NCI-H345 (cell line): ENCODE measurements at regions not wholly inside any gene's neighbourhood (a gene's known extent, or its start where the extent isn't known, plus 50 kb on each side); places are given as distances from the start of the nearest gene placed in this dataset.
A peak's percentile ranks its signal among the peaks of the same experiment; 100 is the strongest.
"Not testable (repeated sequence)": the region's sequence is repeated elsewhere in the genome, so short reads cannot be mapped to it uniquely, and the experiment has no call there.

Experiments used
- DNase-seq: peaks from one replicate; lab custom pipeline; 2025; lab: John Stamatoyannopoulos, UW

DNA sequence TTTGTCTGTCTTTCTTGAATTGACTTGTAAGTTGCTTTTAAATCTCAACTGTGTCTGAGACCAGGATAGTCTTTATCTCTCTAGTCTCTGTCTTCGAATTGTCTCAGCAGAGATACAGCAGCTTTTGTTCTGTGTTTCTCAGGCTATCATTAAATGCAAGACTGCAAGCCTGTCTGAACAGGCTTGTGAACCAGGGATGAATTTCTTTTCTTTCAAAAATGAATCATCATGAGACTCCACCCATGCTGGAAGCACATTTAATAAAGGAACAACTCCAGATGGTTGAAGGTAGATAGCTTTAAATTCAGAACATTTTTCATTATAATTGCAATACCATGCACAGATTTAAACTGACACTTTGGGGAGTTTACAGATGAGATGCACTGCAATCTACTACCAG, 155.9 kb downstream of the SEC23IP start:
- no peak for DNase-seq

DNA sequence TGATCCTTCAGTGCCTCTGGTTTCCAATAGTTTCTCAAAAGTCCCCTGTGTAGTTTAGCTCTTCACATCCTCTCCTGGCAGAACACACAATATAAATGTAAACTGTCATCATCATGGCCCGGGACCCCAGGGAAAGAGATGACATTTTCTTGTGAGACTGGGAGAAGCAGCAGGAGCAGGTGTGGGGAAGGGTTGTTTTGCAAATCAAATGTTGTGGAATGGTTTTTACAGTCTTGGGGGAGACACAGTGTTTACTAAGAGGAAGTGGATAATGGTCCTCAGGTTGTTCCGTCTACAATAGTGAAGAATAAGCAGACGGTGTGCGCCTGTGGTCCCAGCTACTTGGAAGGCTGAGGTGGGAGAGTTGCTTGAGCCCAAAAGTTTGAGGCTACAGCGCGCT, 159.1 kb downstream of the SEC23IP start:
- DNase-seq: no peak

DNA sequence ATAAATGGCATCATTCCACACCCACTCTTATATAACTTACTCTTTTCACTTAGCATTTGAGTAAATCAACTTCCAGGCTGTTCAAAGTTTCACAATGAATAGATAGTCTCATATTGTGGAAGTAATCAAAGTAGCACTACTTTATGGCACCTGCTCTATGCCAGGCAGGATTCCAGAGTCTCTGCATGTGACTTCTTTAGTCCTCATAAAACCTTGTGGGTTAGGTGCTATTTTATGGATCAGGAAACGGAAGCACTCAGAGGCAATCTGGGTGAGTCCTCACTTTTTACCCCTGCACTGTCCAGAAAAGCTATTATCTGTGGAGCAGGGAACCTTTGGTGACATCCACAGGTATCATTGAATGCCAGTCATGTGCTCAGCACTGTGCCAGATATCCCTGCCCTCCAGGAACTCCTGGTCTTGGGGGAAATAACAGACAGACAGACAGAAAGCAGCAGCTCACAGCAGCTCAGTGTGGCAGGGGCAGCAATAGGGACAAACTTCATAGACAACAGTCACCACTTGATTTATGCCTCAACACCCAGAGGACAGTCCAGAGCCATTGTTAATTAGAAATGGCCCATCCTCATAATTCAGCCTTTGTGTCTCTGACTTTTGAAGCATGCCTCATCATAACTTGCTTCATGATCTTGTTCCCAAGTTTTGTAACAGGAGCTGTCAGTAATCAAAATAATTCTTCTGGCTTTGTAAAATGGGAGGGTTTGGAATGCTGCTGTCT, 160.6 kb downstream of the SEC23IP start:
- no peak for DNase-seq

DNA sequence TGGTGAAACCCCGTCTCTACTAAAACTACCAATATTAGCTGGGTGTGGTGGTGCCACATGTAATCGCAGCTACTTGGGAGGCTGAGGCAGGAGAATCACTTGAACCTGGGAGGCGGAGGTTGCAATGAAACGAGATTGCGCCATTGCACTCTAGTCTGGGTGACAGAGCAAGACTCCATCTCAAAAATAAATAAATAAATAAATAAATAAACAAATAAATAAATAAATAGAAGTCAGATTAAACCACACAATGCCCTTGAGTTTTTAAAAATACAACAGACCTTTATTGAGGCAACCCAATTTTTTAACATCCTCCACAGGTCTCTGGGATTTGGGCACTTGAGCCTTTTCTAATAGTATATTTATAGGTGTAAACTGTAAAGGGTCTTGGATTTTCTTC, 167.3 kb downstream of the SEC23IP start:
- DNase-seq: not testable (repeated sequence)

DNA sequence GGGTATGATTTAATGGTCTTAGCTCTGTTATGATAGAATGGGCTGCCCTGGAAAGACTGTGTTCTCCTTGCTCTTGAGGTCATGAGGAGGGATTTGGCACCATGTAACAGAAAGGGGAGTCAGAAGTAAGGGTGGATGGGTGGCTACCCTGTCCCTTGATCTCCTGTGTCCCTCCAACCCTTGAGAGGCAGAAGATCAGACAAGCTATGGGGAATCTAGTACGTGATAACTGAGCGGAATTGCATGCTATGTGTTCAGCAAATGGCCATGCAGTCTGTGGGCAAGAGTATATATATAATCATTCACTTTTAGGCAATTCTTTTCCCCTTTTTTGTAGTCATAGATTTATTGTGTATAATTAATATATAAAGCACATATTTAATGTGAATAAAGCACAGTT, 174.9 kb downstream of the SEC23IP start:
- no peak for DNase-seq

DNA sequence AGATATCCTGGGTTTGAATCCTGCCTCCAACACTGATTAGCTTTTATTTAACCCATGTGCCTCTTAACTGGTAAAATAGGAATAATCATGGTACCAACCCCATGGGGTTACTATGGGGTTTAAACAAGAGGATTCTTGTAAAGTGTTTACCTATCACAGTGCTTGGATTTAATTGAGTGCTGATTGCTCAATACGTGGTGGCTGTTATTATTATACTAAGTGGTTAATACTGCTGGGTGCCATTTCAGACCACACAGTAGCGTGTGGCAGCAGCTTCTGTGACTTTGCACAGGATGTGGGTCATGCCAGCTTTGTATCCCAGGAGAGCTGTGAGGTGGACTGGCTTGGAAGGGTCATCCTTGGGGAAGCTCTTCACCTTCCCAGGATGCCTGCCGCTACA, 177.2 kb downstream of the SEC23IP start:
- DNase-seq: no peak

DNA sequence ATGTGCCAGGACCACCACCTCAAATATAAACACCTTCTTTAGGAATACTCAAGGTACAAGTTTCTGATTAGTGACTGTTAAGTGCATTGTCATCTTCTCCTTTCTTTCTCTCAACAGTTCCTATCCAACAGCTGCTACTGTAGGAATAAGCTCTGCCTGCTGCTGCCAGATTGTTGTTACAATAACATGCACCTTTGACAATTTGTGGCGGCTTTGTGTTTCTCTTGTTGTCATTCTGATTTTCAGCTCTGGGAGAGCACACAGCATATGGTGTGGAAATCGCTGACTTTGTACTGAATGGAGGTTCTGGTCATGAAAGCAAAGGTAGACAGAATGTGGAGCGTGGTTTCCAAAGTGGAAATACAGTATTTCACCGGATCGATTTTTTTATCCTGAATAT, 182.8 kb downstream of the SEC23IP start:
- no peak for DNase-seq

DNA sequence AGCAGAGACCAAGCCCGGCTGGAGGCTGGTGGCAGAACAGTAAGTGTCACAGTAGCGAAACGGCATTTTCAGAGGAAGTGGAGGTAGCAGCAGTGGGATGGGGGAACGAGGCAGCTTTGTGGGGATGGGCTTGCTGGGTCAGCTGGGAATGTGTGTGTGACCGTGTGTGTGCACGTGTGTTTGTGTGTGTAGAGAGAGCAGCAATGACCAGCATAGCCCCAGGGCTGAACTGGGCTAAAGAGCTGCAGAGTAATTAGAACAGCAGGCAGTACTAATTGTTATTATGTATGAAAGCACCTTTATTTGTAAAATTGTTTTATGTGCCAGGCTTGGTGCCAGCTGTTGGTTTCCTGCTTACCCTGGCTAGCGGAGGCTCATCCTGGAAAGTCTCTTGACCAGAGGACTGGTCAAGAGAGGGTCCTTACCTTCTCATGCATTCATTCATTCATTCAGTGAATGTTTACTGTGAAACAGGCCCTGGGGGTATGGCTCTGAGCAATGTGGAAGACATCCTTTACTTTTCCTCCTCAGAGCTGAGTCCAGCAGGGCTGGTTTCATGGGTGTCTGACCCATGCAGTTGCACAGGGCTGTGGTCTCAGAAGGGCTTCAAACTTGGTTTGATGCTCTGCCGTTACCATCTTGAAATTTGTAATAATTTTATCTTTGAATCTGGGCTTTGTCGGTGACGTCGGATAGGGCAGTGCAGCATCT, 184.6 kb downstream of the SEC23IP start:
- peak; percentile 38 for DNase-seq

DNA sequence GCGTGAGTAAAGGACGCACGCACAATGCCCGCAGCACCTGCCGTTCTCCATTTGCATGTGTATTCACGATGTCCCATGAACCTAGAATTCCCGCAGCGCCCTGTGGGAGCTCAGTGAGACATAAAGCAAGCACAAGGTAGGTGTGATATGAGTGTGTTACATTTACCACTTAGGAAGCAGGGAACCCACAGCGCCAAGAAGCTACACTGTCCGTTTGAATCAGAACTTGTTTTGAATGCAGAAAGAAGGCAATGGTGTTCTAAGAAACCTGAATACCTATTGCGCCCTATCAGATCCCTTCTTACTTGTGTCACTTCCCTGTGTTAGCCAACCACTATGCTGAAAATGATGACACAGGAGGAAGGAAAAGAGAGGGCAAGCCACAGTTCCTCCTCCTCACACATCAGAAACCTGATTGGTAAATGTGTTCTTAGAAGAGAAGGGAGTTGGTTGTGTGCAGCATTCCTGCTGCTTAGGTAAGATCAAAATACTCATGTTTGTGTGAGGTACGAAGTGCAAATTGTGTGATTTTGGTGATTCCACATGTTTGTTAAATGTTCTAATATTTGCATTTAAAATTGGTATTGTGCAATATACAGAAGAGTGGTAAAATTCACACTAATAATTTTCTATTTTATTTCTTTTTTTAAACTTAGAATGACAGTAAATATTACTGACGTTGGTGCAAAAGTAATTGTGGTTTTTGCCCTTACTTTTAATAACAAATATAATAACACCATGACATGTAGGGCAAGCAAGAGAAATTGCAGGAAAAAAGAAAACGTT, 185.4 kb downstream of the SEC23IP start:
- DNase-seq: peak; percentile 82

DNA sequence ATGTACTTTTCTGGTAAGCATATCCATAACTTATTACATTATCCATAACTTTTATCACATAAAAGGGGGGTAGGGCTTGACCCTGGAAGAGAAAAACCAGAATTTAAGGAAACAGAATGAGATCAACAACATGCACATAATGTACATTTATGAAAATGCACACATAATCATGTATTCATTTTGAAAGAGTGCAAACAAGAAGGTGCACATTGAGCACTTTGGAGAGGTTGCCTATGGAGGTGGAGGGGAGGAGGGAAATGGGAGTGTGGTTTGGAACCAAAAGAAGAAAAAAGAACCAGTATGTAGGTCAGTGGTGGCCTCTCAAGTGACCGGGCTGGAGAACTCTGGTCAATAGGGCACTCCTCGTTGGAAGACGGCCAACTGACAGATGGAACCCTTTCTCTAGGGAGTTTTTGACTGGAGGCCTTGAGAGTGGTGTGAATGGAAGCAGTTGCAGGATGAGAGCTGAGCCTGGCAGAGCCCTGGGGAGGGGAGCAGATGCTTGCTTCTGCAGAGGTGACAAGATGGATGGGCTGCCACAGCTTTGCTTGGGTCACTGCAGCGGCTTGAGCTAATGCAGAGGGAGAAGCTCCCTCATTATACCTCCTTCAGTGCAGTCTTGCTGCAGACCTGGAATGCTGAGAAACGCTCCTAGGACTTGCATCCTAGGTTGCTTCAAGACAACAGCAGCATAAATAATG, 192.7 kb downstream of the SEC23IP start:
- no peak for DNase-seq

DNA sequence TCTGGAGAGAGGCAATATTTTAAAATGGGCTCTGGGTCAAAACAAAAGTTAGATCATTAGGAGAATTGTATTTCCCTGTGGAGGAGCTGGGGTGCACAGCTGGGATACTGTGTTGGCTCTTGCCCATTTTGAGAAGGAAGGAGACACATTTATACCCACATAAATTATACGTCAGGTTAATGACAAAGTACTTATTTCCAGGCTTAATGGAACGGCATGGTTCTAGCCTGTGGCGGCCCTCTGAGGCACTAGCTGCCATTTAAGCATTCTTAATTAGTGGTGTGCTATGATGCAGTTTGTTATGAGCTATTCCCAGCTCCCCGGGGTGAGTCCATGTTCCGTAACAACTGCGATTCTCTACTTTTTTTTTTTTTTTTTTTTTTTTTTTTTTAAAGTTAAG, 193.5 kb downstream of the SEC23IP start:
- no peak for DNase-seq

DNA sequence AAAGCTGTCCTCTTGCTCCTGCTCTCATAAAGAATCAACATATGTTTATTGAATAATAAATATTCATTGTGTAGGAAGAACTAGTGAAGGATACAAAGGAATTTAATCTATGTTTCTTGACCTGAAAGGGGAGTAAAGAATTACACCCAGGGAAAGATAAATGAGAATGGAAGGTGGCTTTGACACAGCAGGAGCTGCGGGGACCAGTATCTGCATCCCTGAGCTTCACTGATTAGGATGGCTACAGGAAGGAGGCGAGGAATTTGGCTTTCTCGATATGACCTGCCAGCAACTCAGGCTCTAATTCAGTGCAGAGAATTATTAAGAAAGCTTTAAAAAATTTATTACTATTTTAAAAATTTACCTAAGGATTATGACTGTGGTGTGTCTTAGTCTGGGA, 194.6 kb downstream of the SEC23IP start:
- DNase-seq: no peak

DNA sequence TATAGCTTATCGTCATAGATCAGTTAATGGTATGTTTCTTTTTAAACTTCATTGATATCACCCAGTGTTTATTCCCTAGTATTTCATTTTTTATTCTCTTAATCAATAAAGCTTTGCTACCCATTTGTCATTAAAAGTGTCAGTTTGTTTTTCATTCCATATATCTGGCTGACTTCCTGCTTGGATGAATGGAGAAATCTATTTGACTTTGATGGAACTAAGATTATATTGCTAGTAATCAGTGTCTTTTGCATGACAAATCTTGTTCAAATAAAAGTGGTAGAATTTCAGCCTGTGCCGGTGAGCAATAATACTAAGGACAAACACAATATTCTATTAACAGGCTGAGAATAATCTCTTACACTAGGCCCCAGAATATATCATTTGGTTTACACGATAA, 203.3 kb downstream of the SEC23IP start:
- no peak for DNase-seq

DNA sequence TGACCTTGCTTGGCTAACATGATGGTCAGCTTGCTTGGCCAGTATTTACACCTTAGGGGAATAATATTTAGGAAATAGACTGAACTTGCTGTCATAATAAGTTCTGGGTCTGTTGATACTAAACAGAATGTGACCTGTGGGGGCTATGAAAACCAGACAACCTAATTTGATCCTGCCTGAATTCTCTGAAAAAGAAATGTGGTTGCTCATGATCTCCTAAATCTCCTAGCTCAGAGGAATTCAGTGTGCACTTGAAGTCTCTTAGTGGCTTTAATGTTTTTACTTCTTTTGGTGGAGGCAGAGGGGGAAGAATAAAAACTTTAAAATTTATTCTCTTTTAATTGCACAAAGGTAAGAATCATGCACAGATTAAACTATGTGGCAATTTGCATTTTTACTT, 205.2 kb downstream of the SEC23IP start:
- no peak for DNase-seq

DNA sequence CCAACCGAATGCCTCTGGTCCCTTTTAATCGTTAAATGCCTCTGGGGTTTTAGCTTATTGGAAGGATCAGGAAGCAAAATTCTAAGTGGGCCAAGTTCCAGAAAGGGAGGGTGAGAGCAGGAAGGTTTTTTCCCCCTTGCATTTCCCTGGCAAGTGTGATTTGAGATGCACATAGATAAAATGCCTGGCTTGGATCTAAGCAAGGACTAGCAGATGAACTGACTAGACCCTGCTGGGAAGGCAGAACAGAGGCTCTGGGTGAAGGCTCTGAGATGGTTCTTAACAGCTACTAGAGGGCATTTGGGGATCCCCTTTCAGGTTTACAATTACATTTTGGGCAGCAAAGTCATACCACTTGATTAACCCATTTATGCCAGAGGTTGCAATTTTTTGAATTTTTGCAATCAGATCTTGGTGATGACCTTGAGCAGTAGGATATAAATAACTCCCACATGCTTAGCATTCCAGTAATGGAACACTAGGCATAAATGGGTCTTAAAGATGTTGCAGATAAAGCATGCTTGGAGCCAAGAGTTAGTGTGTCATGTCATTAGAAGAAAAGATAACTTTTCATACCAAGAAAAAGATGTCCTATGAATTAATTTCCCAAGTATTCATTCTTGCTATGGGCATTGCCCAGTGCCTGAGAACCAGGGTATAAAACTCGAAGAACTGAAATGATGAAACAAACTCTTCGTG, 205.9 kb downstream of the SEC23IP start:
- DNase-seq: no peak

DNA sequence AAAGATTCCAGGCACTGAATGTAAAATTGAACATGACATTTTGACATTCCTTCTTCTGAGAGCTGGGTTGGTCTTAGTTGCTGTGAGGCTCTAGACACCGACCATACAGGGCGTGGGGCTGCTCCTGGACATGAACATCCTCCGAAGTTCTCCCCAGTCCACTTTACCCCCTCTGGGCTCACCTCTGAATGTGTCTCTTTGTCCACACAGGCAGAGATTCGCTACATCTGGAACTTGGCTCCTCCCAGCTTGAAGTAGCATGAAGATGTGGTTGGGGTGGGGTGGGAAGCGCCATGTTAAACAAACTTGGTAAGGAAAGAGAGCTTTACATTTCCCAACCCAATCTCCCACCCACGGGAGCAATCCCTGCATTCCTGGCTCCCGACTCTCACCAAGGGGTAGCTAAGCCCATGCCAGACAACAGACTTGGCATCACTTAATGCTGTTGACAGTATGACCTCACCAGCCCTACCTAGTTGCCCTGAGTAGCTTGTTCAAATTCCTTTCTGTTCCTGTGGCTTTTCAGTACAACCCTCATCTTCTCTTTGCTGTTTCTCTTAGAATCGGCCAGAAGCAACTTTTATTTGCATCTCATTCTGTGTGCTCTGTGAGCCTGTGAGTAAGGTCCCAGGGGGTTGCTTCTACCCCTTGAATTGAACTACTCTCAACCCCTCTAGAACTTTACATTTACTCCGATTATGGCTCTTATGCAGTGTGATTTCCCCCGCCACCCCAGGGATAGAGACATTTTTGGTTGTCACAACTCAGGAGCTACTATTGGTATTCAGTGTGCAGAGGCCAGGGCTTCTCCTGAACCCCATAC, 211.4 kb downstream of the SEC23IP start:
- DNase-seq: no peak

DNA sequence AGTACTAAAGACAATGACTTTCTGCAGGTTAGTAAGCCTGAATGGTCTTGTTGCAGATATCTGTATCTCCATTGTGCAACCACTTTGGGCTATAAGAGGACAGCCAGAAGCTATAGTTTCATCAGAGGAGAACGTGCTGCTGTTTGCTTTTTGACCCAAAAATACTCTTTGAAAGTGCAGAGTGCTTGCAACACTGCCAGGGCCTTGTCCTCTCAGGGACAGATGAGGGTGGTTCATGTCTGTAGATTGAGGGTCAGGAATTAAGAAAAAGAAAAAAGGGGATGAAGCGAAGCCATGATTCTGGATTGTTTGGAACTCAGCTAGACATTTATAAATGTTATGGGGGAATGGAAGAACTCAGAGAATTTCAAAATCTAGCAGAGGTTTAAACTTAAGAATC, 212.5 kb downstream of the SEC23IP start:
- no peak for DNase-seq

DNA sequence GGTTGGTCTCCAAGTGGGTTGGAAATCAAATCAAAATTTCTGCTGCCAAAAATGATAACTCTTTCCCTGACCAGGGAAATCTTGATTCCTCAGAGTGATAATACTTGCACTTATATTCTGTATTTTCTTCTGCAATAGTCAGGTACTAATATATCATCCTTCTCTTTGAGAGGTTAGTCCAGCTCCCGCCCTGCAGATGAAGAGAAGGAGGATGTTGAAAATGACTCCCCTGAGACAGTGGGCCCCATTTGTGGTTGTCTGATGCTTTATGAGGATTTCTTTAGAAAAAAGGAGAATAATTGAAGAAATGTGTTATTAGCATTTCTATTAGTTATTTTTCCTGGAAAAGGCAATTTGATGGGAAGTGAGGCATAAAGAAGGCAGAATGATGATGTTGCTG, 213.0 kb downstream of the SEC23IP start:
- DNase-seq: no peak

DNA sequence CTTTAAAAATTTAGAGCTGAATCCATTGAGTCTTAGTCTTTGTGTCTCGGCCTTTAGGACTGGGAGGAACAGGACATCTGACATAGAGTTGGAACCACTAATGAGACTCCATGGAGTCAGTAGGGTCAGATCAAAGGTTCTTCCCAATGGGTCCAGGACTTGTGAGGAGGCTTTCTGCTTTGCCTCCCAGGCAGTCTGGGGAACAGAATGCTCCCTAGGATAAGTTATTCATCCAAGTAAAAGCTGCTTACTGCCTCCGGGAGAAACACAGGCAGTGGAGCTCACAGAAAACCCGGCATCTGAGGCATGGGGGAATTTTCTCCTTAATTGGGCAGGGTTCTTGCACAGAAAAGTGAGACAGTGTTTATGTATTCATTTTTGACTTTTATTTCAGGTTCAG, 216.4 kb downstream of the SEC23IP start:
- no peak for DNase-seq

DNA sequence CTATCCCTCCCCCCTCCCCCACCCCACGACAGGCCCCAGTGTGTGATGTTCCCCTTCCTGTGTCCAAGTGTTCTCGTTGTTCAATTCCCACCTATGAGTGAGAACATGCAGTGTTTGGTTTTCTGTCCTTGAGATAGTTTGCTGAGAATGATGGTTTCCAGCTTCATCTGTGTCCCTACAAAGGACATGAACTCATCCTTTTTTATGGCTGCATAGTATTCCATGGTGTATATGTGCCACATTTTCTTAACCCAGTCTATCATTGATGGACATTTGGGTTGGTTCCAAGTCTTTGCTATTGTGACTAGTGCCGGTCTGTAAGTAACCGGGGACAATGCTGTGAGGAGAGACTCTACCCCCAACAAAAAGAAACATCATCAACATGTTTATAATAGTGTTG, 217.2 kb downstream of the SEC23IP start:
- DNase-seq: not testable (repeated sequence)

DNA sequence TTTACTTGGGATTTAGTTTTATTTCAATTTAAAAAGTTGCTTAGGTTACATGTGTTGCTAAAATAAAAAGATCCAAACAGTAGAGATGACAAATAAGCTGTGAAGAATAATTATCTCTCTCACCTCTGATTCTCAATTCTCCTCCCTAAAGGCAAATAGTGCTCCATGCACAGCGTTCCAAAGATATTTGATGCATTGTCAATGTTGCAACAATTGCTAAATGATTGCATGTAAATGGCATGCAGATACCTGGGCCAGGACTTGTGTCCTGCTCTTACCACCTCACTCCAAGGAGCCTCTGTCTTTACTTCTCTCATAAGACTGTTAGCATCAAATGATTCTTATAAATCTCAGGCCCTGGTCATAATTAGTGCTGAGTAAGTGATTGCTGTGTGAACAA, 217.7 kb downstream of the SEC23IP start:
- no peak for DNase-seq
